CD8-positive, alpha-beta memory T cell (primary cell): ENCODE measurements at regions not wholly inside any gene's neighbourhood (a gene's known extent, or its start where the extent isn't known, plus 50 kb on each side); places are given as distances from the start of the nearest gene placed in this dataset.

Experiments used
- CTCF ChIA-PET: fragments of 350-600 bp; sonication (Branson Sonifier 250); formaldehyde crosslinking; loops from one replicate; lab custom pipeline; 2021; ENCODE audit warnings: antibody characterized with exemption; lab: Charles Lee
- POLR2A ChIA-PET: fragments of 350-600 bp; sonication (Branson Sonifier 250); formaldehyde crosslinking; loops from one replicate; lab custom pipeline; 2021; ENCODE audit warnings: antibody characterized with exemption; lab: Charles Lee
- DNase-seq, 5 donors: peaks; one replicate each; pipeline versions ENCODE4 v3.0.0 to v3.0.0-alpha.2; 2020 to 2022; ENCODE audit warnings: mixed read lengths in 1 of 5
- H3K27ac ChIP-seq: one replicate; pipeline ENCODE4 v1.7.0; 2013; ENCODE audit warnings: low read depth, mild to moderate bottlenecking, low read length, moderate library complexity
- H3K27me3 ChIP-seq: 2 replicates; pipeline ENCODE4 v1.7.0; 2013; ENCODE audit warnings: low read length, mild to moderate bottlenecking; ENCODE audit not compliant: insufficient read depth, poor library complexity, severe bottlenecking
- H3K36me3 ChIP-seq: 2 replicates; pipeline ENCODE4 v1.7.0; 2013; ENCODE audit warnings: mild to moderate bottlenecking, low read length, moderate library complexity; ENCODE audit not compliant: insufficient read depth
- H3K4me1 ChIP-seq: 2 replicates; pipeline ENCODE4 v1.7.0; 2013; ENCODE audit warnings: mild to moderate bottlenecking, low read length, moderate library complexity; ENCODE audit not compliant: insufficient read depth
- H3K4me3 ChIP-seq: 2 replicates; pipeline ENCODE4 v1.7.0; 2013; ENCODE audit warnings: mild to moderate bottlenecking, low read length
- H3K9me3 ChIP-seq: 2 replicates; pipeline ENCODE4 v1.7.0; 2013; ENCODE audit warnings: mild to moderate bottlenecking, low read length
- H3K27ac Mint-ChIP-seq, 8 donors: one replicate each; pipeline ENCODE4 v1.8.0; 2020 to 2021; ENCODE audit warnings: mixed read lengths in 8 of 8, mild to moderate bottlenecking in 6 of 8, inconsistent platforms in 3 of 8, moderate library complexity in 3 of 8
- H3K27me3 Mint-ChIP-seq, 2 donors: one replicate each; pipeline ENCODE4 v1.8.0; 2020 to 2021; ENCODE audit warnings: mixed read lengths in 2 of 2, mild to moderate bottlenecking in 1 of 2, moderate library complexity in 1 of 2
- H3K36me3 Mint-ChIP-seq, 3 donors: one replicate each; pipeline ENCODE4 v1.8.0; 2020 to 2021; ENCODE audit warnings: mixed read lengths in 3 of 3, inconsistent platforms in 1 of 3, mild to moderate bottlenecking in 1 of 3
- H3K4me1 Mint-ChIP-seq, 3 donors: one replicate each; pipeline ENCODE4 v1.8.0; 2020 to 2021; ENCODE audit warnings: mixed read lengths in 3 of 3, inconsistent platforms in 1 of 3, mild to moderate bottlenecking in 1 of 3
- H3K4me3 Mint-ChIP-seq, 7 donors: one replicate each; pipeline ENCODE4 v1.8.0; 2020 to 2021; ENCODE audit warnings: mixed read lengths in 7 of 7, mild to moderate bottlenecking in 6 of 7, moderate library complexity in 4 of 7, inconsistent platforms in 2 of 7
- H3K9me3 Mint-ChIP-seq, 5 donors: one replicate each; pipeline ENCODE4 v1.8.0; 2020 to 2022; ENCODE audit warnings: mixed read lengths in 5 of 5, mild to moderate bottlenecking in 3 of 5, moderate library complexity in 2 of 5, inconsistent platforms in 1 of 5

- ChIA-PET CTCF (no interaction called here), POLR2A (no interaction called here)
- Histone ChIP-seq H3K9me3 (no peaks in the 10 kb centered on the region), H3K27ac (no peak overlapping the region), H3K36me3 (no peaks in the 10 kb centered on the region), H3K4me3 (no peak overlapping the region), H3K4me1 (no peaks in the 10 kb centered on the region), H3K27me3 (no peaks in the 10 kb centered on the region)
- H3K27me3 Mint-ChIP-seq = no peaks in the 10 kb centered on the region
- H3K27ac Mint-ChIP-seq = no peak overlapping the region
- no peaks in the 10 kb centered on the region for H3K4me1 Mint-ChIP-seq
- no peak for DNase-seq
- peaks cover 3 to 18% (median 15%) of the 10 kb centered on the region in 5 donors for H3K9me3 Mint-ChIP-seq
- H3K4me3 Mint-ChIP-seq = no peak overlapping the region
- no peaks in the 10 kb centered on the region for H3K36me3 Mint-ChIP-seq
Observed at GRCh38 chr1:177891809-177892208, 78.0 kb downstream of the SEC16B start.

- H3K27ac Mint-ChIP-seq = no peak overlapping the region
- H3K4me3 ChIP-seq = no peak overlapping the region
- H3K4me3 Mint-ChIP-seq = no peak overlapping the region
- no peaks in the 10 kb centered on the region for H3K27me3 ChIP-seq
- H3K36me3 Mint-ChIP-seq = no peaks in the 10 kb centered on the region
- no peaks in the 10 kb centered on the region for H3K27me3 Mint-ChIP-seq
- H3K9me3 ChIP-seq = no peaks in the 10 kb centered on the region
- no peak overlapping the region for H3K27ac ChIP-seq
- H3K4me1 ChIP-seq = no peaks in the 10 kb centered on the region
- no peaks in the 10 kb centered on the region for H3K36me3 ChIP-seq
- H3K9me3 Mint-ChIP-seq = peaks cover 9 to 20% (median 12%) of the 10 kb centered on the region in 5 donors
- ChIA-PET CTCF (no interaction called here), POLR2A (no interaction called here)
- H3K4me1 Mint-ChIP-seq = no peaks in the 10 kb centered on the region
- no peak for DNase-seq
Observed at GRCh38 chr1:177890479-177890878, 79.4 kb downstream of the SEC16B start.

- no peak overlapping the region for H3K27ac Mint-ChIP-seq
- ChIA-PET POLR2A (no interaction called here), CTCF (no interaction called here)
- Histone ChIP-seq H3K4me1 (no peaks in the 10 kb centered on the region), H3K27me3 (no peaks in the 10 kb centered on the region), H3K36me3 (no peaks in the 10 kb centered on the region), H3K27ac (no peak overlapping the region), H3K9me3 (no peaks in the 10 kb centered on the region), H3K4me3 (no peak overlapping the region)
- no peaks in the 10 kb centered on the region for H3K4me1 Mint-ChIP-seq
- no peaks in the 10 kb centered on the region for H3K36me3 Mint-ChIP-seq
- H3K27me3 Mint-ChIP-seq = no peaks in the 10 kb centered on the region
- no peak overlapping the region for H3K4me3 Mint-ChIP-seq
- peaks cover under 1 to 12% (median 2%) of the 10 kb centered on the region in 5 donors for H3K9me3 Mint-ChIP-seq
- DNase-seq = no peak
Observed at GRCh38 chr1:177884479-177885021, 85.3 kb downstream of the SEC16B start.

- no peak overlapping the region for H3K4me3 ChIP-seq
- no peak for DNase-seq
Observed at GRCh38 chr1:177883581-177883980, 86.3 kb downstream of the SEC16B start.

GRCh38 chr1:177880339-177880891 lies 89.4 kb downstream of the SEC16B start:
- Mint-ChIP-seq H3K36me3 (no peaks in the 10 kb centered on the region), H3K9me3 (peaks cover 1 to 18% (median 4%) of the 10 kb centered on the region in 5 donors), H3K27ac (no peak overlapping the region), H3K27me3 (no peaks in the 10 kb centered on the region), H3K4me1 (no peaks in the 10 kb centered on the region), H3K4me3 (no peak overlapping the region)
- Histone ChIP-seq H3K9me3 (no peaks in the 10 kb centered on the region), H3K4me1 (no peaks in the 10 kb centered on the region), H3K36me3 (no peaks in the 10 kb centered on the region), H3K4me3 (no peak overlapping the region), H3K27me3 (no peaks in the 10 kb centered on the region), H3K27ac (no peak overlapping the region)
- no peak for DNase-seq
- POLR2A ChIA-PET = no interaction called here
- CTCF ChIA-PET = no interaction called here

More at GRCh38 chr1:177883581-177883980, 86.3 kb downstream of the SEC16B start:
- Mint-ChIP-seq H3K9me3 (peaks cover 0 to 11% (median 2%) of the 10 kb centered on the region in 5 donors), H3K27ac (no peak overlapping the region), H3K4me3 (no peak overlapping the region), H3K4me1 (no peaks in the 10 kb centered on the region), H3K36me3 (no peaks in the 10 kb centered on the region), H3K27me3 (no peaks in the 10 kb centered on the region)
- no peak overlapping the region for H3K27ac ChIP-seq
- ChIA-PET POLR2A (no interaction called here), CTCF (no interaction called here)
- H3K4me1 ChIP-seq = no peaks in the 10 kb centered on the region
- H3K36me3 ChIP-seq = no peaks in the 10 kb centered on the region
- H3K9me3 ChIP-seq = no peaks in the 10 kb centered on the region
- no peaks in the 10 kb centered on the region for H3K27me3 ChIP-seq

- H3K4me3 ChIP-seq = no peak overlapping the region
- ChIA-PET POLR2A (no interaction called here), CTCF (no interaction called here)
- peaks cover 3 to 21% (median 7%) of the 10 kb centered on the region in 5 donors for H3K9me3 Mint-ChIP-seq
- H3K27ac ChIP-seq = no peak overlapping the region
- no peaks in the 10 kb centered on the region for H3K27me3 Mint-ChIP-seq
- no peaks in the 10 kb centered on the region for H3K36me3 Mint-ChIP-seq
- no peaks in the 10 kb centered on the region for H3K36me3 ChIP-seq
- DNase-seq = no peak
- H3K4me1 ChIP-seq = no peaks in the 10 kb centered on the region
- H3K27ac Mint-ChIP-seq = no peak overlapping the region
- no peak overlapping the region for H3K4me3 Mint-ChIP-seq
- H3K4me1 Mint-ChIP-seq = no peaks in the 10 kb centered on the region
- H3K9me3 ChIP-seq = no peaks in the 10 kb centered on the region
- H3K27me3 ChIP-seq = no peaks in the 10 kb centered on the region
Observed at GRCh38 chr1:177877086-177877485, 92.8 kb downstream of the SEC16B start.

GRCh38 chr1:177873238-177873637 lies 96.6 kb downstream of the SEC16B start:
- H3K27me3 Mint-ChIP-seq = no peaks in the 10 kb centered on the region
- Histone ChIP-seq H3K27ac (no peak overlapping the region), H3K27me3 (no peaks in the 10 kb centered on the region), H3K36me3 (no peaks in the 10 kb centered on the region), H3K9me3 (no peaks in the 10 kb centered on the region), H3K4me1 (no peaks in the 10 kb centered on the region), H3K4me3 (no peak overlapping the region)
- no peak for DNase-seq
- H3K4me1 Mint-ChIP-seq = no peaks in the 10 kb centered on the region
- H3K9me3 Mint-ChIP-seq = peaks cover 5 to 21% (median 8%) of the 10 kb centered on the region in 5 donors
- H3K27ac Mint-ChIP-seq = no peak overlapping the region
- no peak overlapping the region for H3K4me3 Mint-ChIP-seq
- H3K36me3 Mint-ChIP-seq = no peaks in the 10 kb centered on the region
- ChIA-PET CTCF (no interaction called here), POLR2A (no interaction called here)

- H3K27me3 ChIP-seq = no peaks in the 10 kb centered on the region
- H3K36me3 ChIP-seq = no peaks in the 10 kb centered on the region
- no peaks in the 10 kb centered on the region for H3K36me3 Mint-ChIP-seq
- H3K4me3 Mint-ChIP-seq = no peak overlapping the region
- CTCF ChIA-PET = no interaction called here
- H3K9me3 ChIP-seq = no peaks in the 10 kb centered on the region
- H3K27ac Mint-ChIP-seq = no peak overlapping the region
- H3K4me1 Mint-ChIP-seq = no peaks in the 10 kb centered on the region
- no peak overlapping the region for H3K4me3 ChIP-seq
- no peaks in the 10 kb centered on the region for H3K27me3 Mint-ChIP-seq
- no peak overlapping the region for H3K27ac ChIP-seq
- H3K9me3 Mint-ChIP-seq = peaks cover 5 to 20% (median 8%) of the 10 kb centered on the region in 5 donors
- POLR2A ChIA-PET = no interaction called here
- DNase-seq = no peak
- H3K4me1 ChIP-seq = no peaks in the 10 kb centered on the region
Observed at GRCh38 chr1:177872308-177872900, 97.5 kb downstream of the SEC16B start.
